ENCODE measurements at regions not wholly inside any gene's neighbourhood (a gene's known extent, or its start where the extent isn't known, plus 50 kb on each side); places are given as distances from the start of the nearest gene placed in this dataset.

- no peak overlapping the region for H3K4me3 ChIP-seq (ENCODE audit: low read depth, low read length)
- no peak for DNase-seq (ENCODE audit: low read depth)
- no peak for TF ChIP-seq CTCF (IDR thresholded peaks at IDR 0.05; ENCODE audit: low read depth, low read length, missing control alignments)
Observed at GRCh38 chr5:105726093-105726492, 1944.6 kb downstream of the EFNA5 start.

- DNase-seq (ENCODE audit: low read depth), result no peak
- TF ChIP-seq CTCF (IDR thresholded peaks at IDR 0.05; ENCODE audit: low read depth, low read length, missing control alignments), result no peak
- H3K4me3 ChIP-seq (ENCODE audit: low read depth, low read length), result no peak overlapping the region
Observed at GRCh38 chr5:105708442-105708841, 1962.3 kb downstream of the EFNA5 start.

- no peak for DNase-seq (ENCODE audit: low read depth)
- H3K4me3 ChIP-seq (ENCODE audit: low read depth, low read length), result no peak overlapping the region
- no peak for TF ChIP-seq CTCF (IDR thresholded peaks at IDR 0.05; ENCODE audit: low read depth, low read length, missing control alignments)
Observed at GRCh38 chr5:105702323-105702722, 1968.4 kb downstream of the EFNA5 start.

GRCh38 chr5:105696440-105696839, 1974.3 kb downstream of the EFNA5 start:
- no peak overlapping the region for H3K4me3 ChIP-seq (ENCODE audit: low read depth, low read length)
- TF ChIP-seq CTCF (IDR thresholded peaks at IDR 0.05; ENCODE audit: low read depth, low read length, missing control alignments), result no peak
- DNase-seq (ENCODE audit: low read depth), result no peak

GRCh38 chr5:105695941-105696340, 1974.8 kb downstream of the EFNA5 start:
- no peak for TF ChIP-seq CTCF (IDR thresholded peaks at IDR 0.05; ENCODE audit: low read depth, low read length, missing control alignments)
- DNase-seq (ENCODE audit: low read depth), result no peak
- H3K4me3 ChIP-seq (ENCODE audit: low read depth, low read length), result no peak overlapping the region

GRCh38 chr5:105689596-105689995, 1981.1 kb downstream of the EFNA5 start:
- H3K4me3 ChIP-seq (ENCODE audit: low read depth, low read length), result no peak overlapping the region
- DNase-seq (ENCODE audit: low read depth), result no peak
- TF ChIP-seq CTCF (IDR thresholded peaks at IDR 0.05; ENCODE audit: low read depth, low read length, missing control alignments), result no peak

- no peak overlapping the region for H3K4me3 ChIP-seq (ENCODE audit: low read depth, low read length)
- no peak for TF ChIP-seq CTCF (IDR thresholded peaks at IDR 0.05; ENCODE audit: low read depth, low read length, missing control alignments)
Observed at GRCh38 chr5:105688227-105688792, 1982.4 kb downstream of the EFNA5 start.

More at GRCh38 chr5:105688227-105688792, 1982.4 kb downstream of the EFNA5 start:
- DNase-seq (ENCODE audit: low read depth), result no peak

Data from GM12864 (cell line).